ENCODE measurements at regions not wholly inside any gene's neighbourhood (a gene's known extent, or its start where the extent isn't known, plus 50 kb on each side); places are given as distances from the start of the nearest gene placed in this dataset.

DNA sequence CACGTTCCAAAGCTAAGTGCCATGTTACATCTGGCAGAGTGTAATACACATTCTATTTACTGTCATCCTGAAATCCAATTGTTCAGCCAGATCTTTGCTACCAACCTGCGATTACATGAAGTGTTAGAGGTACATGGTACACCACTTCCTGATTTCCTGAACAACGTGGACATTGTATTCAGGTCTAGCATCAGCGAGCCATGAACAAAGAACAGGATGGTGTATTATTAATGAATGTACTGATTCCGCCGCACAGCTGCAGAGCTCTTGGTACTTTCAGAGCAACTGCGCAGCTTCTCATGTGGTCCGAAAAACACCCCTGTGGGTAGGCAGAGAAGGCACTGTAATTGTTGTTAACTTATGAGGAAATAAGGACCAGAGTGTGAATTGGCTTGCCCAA, 511.4 kb downstream of the AJAP1 start:
- Histone ChIP-seq H3K27me3 (ENCODE audit: control insufficient read depth, insufficient read depth, low read length) (no peaks in the 10 kb centered on the region), H3K9me3 (ENCODE audit: control insufficient read depth, insufficient read depth, low read depth, low read length) (0 out of 2 replicates have a peak, but pooled peaks cover 4% of the 10 kb centered on the region), H3K9ac (ENCODE audit: low read length) (no peak overlapping the region), H3K27ac (ENCODE audit: low read depth, low read length) (no peak overlapping the region), H3K36me3 (ENCODE audit: control insufficient read depth, insufficient read depth, low read length) (no peaks in the 10 kb centered on the region), H3K4me3 (ENCODE audit: low read depth, low read length) (no peak overlapping the region), H3K4me1 (ENCODE audit: control insufficient read depth, insufficient read depth, low read length) (peaks cover 8% of the 10 kb centered on the region)

DNA sequence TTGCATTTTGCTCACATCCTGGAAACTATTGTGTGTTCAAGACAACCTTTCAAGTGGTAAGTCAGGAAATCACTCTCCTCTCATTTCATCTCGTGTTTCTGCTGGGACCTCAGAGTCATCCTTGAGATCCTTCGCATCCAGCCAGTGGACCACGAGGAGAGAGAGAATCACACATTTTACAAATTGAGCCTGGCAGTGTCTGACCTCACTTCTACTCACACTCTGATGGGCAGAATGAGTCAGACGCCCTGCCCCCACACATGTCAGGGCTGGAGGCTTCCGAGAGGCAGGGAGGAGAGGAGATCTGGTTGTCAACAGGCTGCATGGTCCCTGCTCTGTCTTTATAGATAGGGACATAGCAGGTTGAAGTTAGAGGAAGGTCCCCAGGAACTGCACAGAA, 509.7 kb downstream of the AJAP1 start:
- H3K9ac ChIP-seq (ENCODE audit: low read length) = no peak overlapping the region
- no peak overlapping the region for H3K27ac ChIP-seq (ENCODE audit: low read depth, low read length)
- H3K4me3 ChIP-seq (ENCODE audit: low read depth, low read length) = no peak overlapping the region
- no peaks in the 10 kb centered on the region for H3K36me3 ChIP-seq (ENCODE audit: control insufficient read depth, insufficient read depth, low read length)
- no peaks in the 10 kb centered on the region for H3K27me3 ChIP-seq (ENCODE audit: control insufficient read depth, insufficient read depth, low read length)
- H3K4me1 ChIP-seq (ENCODE audit: control insufficient read depth, insufficient read depth, low read length) = peaks cover 8% of the 10 kb centered on the region
- H3K9me3 ChIP-seq (ENCODE audit: control insufficient read depth, insufficient read depth, low read depth, low read length) = 0 out of 2 replicates have a peak, but pooled peaks cover 2% of the 10 kb centered on the region

DNA sequence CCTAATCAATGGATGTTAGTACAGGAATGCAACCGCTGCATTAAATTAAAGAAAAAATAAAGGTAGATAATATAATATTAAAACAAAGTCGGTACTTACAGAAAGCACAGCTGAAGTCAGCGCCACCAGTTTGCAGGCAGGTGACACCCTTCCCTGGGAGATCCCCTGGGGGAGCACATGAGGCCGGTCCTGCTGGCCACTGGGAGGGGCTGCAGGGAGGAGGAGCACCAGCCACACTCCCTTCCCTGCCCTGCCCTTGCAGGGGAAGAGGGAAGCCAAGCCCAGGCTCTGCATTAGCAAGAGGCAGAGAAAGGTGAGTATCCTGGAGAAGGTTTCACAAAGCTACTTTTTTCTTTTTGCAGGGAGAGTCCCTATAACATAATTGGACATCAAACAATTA, 507.0 kb downstream of the AJAP1 start:
- Histone ChIP-seq H3K9ac (ENCODE audit: low read length) (no peak overlapping the region), H3K4me1 (ENCODE audit: control insufficient read depth, insufficient read depth, low read length) (peaks cover 8% of the 10 kb centered on the region), H3K27ac (ENCODE audit: low read depth, low read length) (no peak overlapping the region), H3K27me3 (ENCODE audit: control insufficient read depth, insufficient read depth, low read length) (no peaks in the 10 kb centered on the region), H3K4me3 (ENCODE audit: low read depth, low read length) (no peak overlapping the region), H3K9me3 (ENCODE audit: control insufficient read depth, insufficient read depth, low read depth, low read length) (0 out of 2 replicates have a peak, but pooled peaks cover 4% of the 10 kb centered on the region), H3K36me3 (ENCODE audit: control insufficient read depth, insufficient read depth, low read length) (no peaks in the 10 kb centered on the region)

DNA sequence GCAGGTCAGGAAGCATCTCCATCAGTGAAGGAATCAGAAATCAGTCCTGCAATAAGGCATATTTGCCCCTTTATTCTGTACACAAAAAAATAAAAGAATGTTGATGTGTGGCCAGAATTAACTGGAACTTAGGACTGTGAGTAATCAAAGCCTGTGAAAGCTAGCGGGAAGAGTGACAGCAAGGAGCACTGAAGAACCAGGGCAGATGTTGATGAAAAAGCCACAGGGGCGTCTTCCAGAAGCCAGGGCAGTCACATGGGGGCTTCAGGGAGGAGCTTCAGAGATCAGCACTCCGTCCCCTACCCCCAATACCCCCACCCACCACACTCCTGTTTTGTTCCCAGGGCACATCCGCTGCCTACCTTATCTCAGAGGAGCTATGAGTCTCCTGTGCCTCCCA, 502.8 kb downstream of the AJAP1 start:
- Histone ChIP-seq H3K27me3 (ENCODE audit: control insufficient read depth, insufficient read depth, low read length) (no peaks in the 10 kb centered on the region), H3K4me1 (ENCODE audit: control insufficient read depth, insufficient read depth, low read length) (peaks cover 8% of the 10 kb centered on the region), H3K9ac (ENCODE audit: low read length) (no peak overlapping the region), H3K4me3 (ENCODE audit: low read depth, low read length) (no peak overlapping the region), H3K36me3 (ENCODE audit: control insufficient read depth, insufficient read depth, low read length) (no peaks in the 10 kb centered on the region), H3K9me3 (ENCODE audit: control insufficient read depth, insufficient read depth, low read depth, low read length) (peaks cover 30% of the 10 kb centered on the region), H3K27ac (ENCODE audit: low read depth, low read length) (no peak overlapping the region)

DNA sequence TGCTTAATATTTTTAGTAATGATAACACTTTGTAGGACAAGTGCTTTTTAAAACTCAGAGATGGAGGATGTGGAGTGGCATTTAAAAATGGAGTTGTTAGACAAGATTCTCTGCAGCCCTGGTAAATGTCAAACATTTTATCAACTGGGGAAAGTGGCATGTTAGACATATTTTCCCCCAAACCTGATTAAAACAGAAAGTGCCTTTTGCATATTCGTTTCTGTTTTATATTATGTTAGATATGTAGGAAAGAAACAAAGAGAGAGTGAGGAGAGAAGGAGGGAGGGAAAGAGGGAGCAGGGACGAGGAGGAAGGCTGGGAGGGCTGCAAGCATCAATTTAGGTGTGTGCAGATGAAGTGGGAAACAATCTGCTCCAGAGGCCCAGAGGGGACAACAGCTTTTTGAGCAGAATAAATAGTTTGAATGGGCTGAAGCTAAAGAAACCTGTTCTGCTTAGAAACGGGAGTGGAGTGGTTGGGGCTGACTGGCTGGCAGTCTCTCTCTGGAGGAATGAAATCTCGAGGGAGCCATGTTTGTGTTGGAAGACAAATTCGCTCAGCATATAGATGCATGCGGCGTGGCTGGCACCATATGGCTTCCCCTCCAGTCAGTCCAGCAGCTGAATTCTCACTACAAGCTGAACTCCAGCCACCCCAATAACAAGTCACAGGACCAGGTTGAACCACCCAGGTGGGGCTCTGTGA, 502.2 kb downstream of the AJAP1 start:
- no peaks in the 10 kb centered on the region for H3K36me3 ChIP-seq (ENCODE audit: control insufficient read depth, insufficient read depth, low read length)
- H3K27me3 ChIP-seq (ENCODE audit: control insufficient read depth, insufficient read depth, low read length) = no peaks in the 10 kb centered on the region
- peaks cover 6% of the 10 kb centered on the region for H3K4me1 ChIP-seq (ENCODE audit: control insufficient read depth, insufficient read depth, low read length)
- no peak overlapping the region for H3K4me3 ChIP-seq (ENCODE audit: low read depth, low read length)
- H3K27ac ChIP-seq (ENCODE audit: low read depth, low read length) = no peak overlapping the region
- peaks cover 30% of the 10 kb centered on the region for H3K9me3 ChIP-seq (ENCODE audit: control insufficient read depth, insufficient read depth, low read depth, low read length)
- H3K9ac ChIP-seq (ENCODE audit: low read length) = no peak overlapping the region

DNA sequence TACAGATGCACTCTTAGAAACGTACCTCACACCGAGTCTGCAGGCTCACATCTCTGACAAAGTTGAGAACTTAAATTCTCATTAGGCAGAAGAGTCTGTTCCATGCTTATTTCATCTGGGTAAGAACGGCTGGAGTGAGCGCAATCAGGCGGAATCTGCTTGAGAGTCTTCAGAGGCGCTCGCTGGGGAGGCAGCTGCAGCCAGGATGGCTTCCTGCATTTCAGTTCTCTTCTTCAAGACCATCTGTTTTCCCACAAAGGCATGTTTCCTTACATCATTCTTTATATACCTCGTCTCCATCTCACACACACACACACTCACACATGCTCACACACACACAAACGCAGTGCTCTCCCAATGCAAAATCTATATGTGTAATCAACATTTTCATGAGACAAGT, 497.1 kb downstream of the AJAP1 start:
- Histone ChIP-seq H3K9me3 (ENCODE audit: control insufficient read depth, insufficient read depth, low read depth, low read length) (peaks cover 30% of the 10 kb centered on the region), H3K27ac (ENCODE audit: low read depth, low read length) (no peak overlapping the region), H3K36me3 (ENCODE audit: control insufficient read depth, insufficient read depth, low read length) (no peaks in the 10 kb centered on the region), H3K9ac (ENCODE audit: low read length) (no peak overlapping the region), H3K4me3 (ENCODE audit: low read depth, low read length) (no peak overlapping the region), H3K4me1 (ENCODE audit: control insufficient read depth, insufficient read depth, low read length) (no peaks in the 10 kb centered on the region), H3K27me3 (ENCODE audit: control insufficient read depth, insufficient read depth, low read length) (no peaks in the 10 kb centered on the region; the same call in 1 of the 2 replicates)

DNA sequence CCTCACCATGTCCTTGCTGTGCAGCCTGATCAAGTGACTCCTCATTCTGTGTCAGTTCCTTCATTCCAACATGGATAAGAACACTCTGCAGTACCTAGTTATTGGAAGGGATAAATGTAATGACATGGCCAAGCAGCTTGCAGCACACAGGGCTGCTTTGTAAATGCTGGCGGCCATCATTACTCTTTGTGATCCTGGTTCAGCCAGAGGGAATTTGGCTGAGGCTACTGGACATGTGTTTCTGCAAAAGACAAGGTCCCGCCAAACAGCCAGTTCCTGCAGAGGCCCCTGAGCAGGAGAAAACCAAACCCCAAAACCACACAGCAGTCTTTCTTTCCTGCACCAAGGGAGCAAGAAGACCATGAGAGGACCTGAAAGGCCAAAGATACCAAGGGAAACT, 495.8 kb downstream of the AJAP1 start:
- H3K4me3 ChIP-seq (ENCODE audit: low read depth, low read length) = no peak overlapping the region
- H3K9me3 ChIP-seq (ENCODE audit: control insufficient read depth, insufficient read depth, low read depth, low read length) = peaks cover 20% of the 10 kb centered on the region
- no peak overlapping the region for H3K9ac ChIP-seq (ENCODE audit: low read length)
- H3K27ac ChIP-seq (ENCODE audit: low read depth, low read length) = no peak overlapping the region
- no peaks in the 10 kb centered on the region for H3K4me1 ChIP-seq (ENCODE audit: control insufficient read depth, insufficient read depth, low read length)
- no peaks in the 10 kb centered on the region; the same call in 1 of the 2 replicates for H3K27me3 ChIP-seq (ENCODE audit: control insufficient read depth, insufficient read depth, low read length)
- H3K36me3 ChIP-seq (ENCODE audit: control insufficient read depth, insufficient read depth, low read length) = no peaks in the 10 kb centered on the region

DNA sequence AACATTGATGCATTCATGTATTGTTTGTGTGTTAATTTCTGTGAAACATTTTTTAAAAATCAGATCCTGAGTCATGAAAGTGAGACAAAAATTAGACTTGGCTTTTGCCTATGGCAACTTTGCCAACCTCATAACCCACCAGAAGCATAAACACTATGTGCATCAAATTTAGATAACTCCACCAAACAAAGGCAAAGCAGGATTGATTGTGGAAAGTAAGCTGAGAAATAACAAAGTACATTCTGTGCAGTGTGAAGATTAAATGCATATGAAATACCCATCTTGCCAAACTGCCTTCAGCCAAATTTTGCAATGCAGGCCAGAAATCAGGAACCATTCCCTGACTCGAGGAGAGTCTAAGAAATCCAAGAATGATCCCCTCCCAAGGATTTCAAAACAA, 493.4 kb downstream of the AJAP1 start:
- 0 out of 2 replicates have a peak, but pooled peaks cover 6% of the 10 kb centered on the region for H3K4me1 ChIP-seq (ENCODE audit: control insufficient read depth, insufficient read depth, low read length)
- 0 out of 2 replicates have a peak, but pooled peaks cover 4% of the 10 kb centered on the region for H3K9me3 ChIP-seq (ENCODE audit: control insufficient read depth, insufficient read depth, low read depth, low read length)
- no peaks in the 10 kb centered on the region; the same call in 1 of the 2 replicates for H3K27me3 ChIP-seq (ENCODE audit: control insufficient read depth, insufficient read depth, low read length)
- no peak overlapping the region for H3K27ac ChIP-seq (ENCODE audit: low read depth, low read length)
- H3K9ac ChIP-seq (ENCODE audit: low read length) = no peak overlapping the region
- H3K36me3 ChIP-seq (ENCODE audit: control insufficient read depth, insufficient read depth, low read length) = no peaks in the 10 kb centered on the region
- H3K4me3 ChIP-seq (ENCODE audit: low read depth, low read length) = no peak overlapping the region

DNA sequence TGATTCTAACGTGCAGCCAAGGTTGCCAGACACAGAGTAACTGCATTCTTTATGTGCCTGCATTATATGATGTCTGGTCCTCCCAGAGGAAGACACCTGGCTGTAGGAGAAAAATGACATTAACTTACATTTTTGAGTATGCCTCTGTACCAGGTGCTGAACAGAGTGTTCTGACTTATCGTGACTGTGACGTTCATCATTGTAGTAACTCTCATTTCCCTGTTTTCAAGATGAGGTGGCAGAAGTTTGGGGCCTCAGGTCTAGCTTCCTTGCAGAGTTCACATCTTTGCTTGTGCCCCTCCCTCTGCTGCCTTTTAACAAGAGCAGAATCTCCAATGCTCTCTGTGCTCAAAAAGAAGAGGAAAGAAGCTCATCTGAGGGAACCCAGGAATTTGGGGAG, 488.0 kb downstream of the AJAP1 start:
- Histone ChIP-seq H3K9ac (ENCODE audit: low read length) (no peak overlapping the region), H3K4me1 (ENCODE audit: control insufficient read depth, insufficient read depth, low read length) (0 out of 2 replicates have a peak, but pooled peaks cover 6% of the 10 kb centered on the region), H3K9me3 (ENCODE audit: control insufficient read depth, insufficient read depth, low read depth, low read length) (no peaks in the 10 kb centered on the region), H3K4me3 (ENCODE audit: low read depth, low read length) (no peak overlapping the region), H3K27me3 (ENCODE audit: control insufficient read depth, insufficient read depth, low read length) (no peaks in the 10 kb centered on the region), H3K27ac (ENCODE audit: low read depth, low read length) (no peak overlapping the region), H3K36me3 (ENCODE audit: control insufficient read depth, insufficient read depth, low read length) (no peaks in the 10 kb centered on the region)

DNA sequence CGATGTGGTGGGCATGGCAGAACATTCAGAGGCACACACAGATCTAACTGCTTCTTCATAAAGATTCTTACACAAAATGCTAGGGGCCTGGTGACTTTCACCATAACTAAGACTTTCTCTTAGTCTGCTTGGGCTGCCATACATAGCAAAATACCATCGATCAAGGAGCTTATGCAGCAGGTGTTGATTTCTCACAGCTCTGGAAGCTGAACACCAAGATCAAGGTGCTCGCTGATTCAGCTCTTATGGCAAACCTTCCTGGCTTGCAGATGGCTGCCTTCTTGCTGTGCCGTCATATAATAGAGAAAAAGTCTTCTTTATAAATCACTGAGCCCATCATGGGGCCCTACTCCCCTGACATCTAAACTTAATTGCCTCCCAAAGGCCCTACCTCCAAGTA, 487.3 kb downstream of the AJAP1 start:
- Histone ChIP-seq H3K27ac (ENCODE audit: low read depth, low read length) (no peak overlapping the region), H3K27me3 (ENCODE audit: control insufficient read depth, insufficient read depth, low read length) (no peaks in the 10 kb centered on the region), H3K4me3 (ENCODE audit: low read depth, low read length) (no peak overlapping the region)

DNA sequence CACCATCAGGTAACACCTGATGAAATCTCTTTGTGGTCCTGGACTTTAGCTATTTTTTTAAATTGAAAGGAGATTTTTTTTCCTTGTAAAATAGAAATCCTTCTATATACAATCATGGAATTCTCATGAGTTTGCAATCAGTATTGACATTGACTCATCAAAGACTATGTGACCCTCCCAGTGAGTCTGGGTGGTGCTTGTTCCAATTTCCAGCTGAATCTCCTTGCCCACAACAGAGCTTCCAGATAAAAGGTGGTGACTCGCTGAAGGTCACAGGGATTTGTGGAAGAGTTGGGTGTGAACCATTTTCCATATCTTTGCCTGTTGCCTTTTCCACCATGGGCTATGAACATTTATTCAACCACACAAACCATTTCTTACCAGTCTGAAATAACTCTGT, 486.6 kb downstream of the AJAP1 start:
- no peak overlapping the region for H3K9ac ChIP-seq (ENCODE audit: low read length)
- no peak overlapping the region for H3K4me3 ChIP-seq (ENCODE audit: low read depth, low read length)
- H3K9me3 ChIP-seq (ENCODE audit: control insufficient read depth, insufficient read depth, low read depth, low read length) = no peaks in the 10 kb centered on the region
- 0 out of 2 replicates have a peak, but pooled peaks cover 6% of the 10 kb centered on the region for H3K4me1 ChIP-seq (ENCODE audit: control insufficient read depth, insufficient read depth, low read length)
- H3K27ac ChIP-seq (ENCODE audit: low read depth, low read length) = no peak overlapping the region
- H3K27me3 ChIP-seq (ENCODE audit: control insufficient read depth, insufficient read depth, low read length) = no peaks in the 10 kb centered on the region
- no peaks in the 10 kb centered on the region for H3K36me3 ChIP-seq (ENCODE audit: control insufficient read depth, insufficient read depth, low read length)

More for the DNA sequence above, 487.3 kb downstream of the AJAP1 start:
- no peak overlapping the region for H3K9ac ChIP-seq (ENCODE audit: low read length)
- H3K9me3 ChIP-seq (ENCODE audit: control insufficient read depth, insufficient read depth, low read depth, low read length) = no peaks in the 10 kb centered on the region
- no peaks in the 10 kb centered on the region for H3K36me3 ChIP-seq (ENCODE audit: control insufficient read depth, insufficient read depth, low read length)
- H3K4me1 ChIP-seq (ENCODE audit: control insufficient read depth, insufficient read depth, low read length) = 0 out of 2 replicates have a peak, but pooled peaks cover 6% of the 10 kb centered on the region

Data from HUES6 (cell line).